Breast epithelium (tissue), 3 donors: ENCODE measurements at regions not wholly inside any gene's neighbourhood (a gene's known extent, or its start where the extent isn't known, plus 50 kb on each side); places are given as distances from the start of the nearest gene placed in this dataset.

Experiments used
- POLR2A ChIP-seq: fragments of 450-650 bp; IDR thresholded peaks from one replicate; pipeline ENCODE4 v1.6.1; 2016; ENCODE audit warnings: antibody characterized with exemption, mild to moderate bottlenecking, moderate library complexity
- POLR2AphosphoS5 ChIP-seq, 3 donors: sonication (generic); formaldehyde crosslinking; IDR thresholded peaks; one replicate each; pipeline ENCODE4 v1.6.1; 2017; ENCODE audit warnings: antibody characterized with exemption in 3 of 3
- TF ChIP-seq, protein P1 (sequence below), 3 donors: fragments of 450-650 bp; IDR thresholded peaks; one replicate each; pipeline ENCODE4 v1.5.1; 2016 to 2017; ENCODE audit warnings: antibody characterized with exemption in 3 of 3, mild to moderate bottlenecking in 3 of 3, moderate library complexity in 3 of 3

DNA sequence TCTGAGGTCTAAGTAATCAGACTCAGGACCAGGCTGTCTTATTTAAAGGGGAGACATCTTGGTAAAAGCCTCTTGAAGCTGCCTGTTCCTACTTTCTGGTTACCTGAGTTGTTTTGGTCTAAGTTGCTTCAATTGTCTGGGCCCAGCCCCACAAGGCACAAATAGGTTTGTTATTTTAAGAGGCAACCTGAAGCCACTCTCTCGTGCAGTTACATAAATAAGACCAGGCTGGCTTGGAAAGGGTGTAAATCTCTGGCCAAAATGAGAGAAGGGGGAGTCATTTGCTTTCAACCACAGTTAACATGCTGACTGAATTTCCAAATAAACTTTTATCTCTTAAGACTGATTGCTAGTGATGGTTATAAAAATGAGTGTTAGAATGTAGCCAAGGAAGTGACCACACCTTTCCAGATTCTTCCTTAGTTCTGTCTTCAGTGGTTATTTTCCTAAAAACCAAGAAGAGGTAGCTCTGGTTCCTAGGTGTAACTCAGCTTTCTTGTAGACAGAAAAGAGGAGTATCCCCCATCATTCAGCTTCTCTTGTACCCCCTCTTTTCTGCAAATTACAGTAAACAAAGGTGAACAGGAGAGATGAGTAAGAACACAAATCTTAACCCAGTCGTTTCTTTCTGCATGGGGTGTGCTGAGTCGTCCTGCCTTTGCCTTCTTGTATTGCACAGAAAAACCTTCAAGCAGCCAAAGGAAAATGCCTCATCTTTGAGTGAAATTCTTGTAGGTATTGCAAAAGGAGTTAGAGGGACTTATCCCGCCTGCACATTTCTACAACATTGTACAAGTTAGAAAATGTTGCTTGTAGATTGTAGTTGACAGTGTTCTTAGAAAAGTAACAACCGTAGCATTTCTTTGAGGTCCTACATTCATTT is 161.5 kb upstream of the NT5C1B start:
- TF ChIP-seq, protein P1, sequence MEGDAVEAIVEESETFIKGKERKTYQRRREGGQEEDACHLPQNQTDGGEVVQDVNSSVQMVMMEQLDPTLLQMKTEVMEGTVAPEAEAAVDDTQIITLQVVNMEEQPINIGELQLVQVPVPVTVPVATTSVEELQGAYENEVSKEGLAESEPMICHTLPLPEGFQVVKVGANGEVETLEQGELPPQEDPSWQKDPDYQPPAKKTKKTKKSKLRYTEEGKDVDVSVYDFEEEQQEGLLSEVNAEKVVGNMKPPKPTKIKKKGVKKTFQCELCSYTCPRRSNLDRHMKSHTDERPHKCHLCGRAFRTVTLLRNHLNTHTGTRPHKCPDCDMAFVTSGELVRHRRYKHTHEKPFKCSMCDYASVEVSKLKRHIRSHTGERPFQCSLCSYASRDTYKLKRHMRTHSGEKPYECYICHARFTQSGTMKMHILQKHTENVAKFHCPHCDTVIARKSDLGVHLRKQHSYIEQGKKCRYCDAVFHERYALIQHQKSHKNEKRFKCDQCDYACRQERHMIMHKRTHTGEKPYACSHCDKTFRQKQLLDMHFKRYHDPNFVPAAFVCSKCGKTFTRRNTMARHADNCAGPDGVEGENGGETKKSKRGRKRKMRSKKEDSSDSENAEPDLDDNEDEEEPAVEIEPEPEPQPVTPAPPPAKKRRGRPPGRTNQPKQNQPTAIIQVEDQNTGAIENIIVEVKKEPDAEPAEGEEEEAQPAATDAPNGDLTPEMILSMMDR (IDR thresholded peaks at IDR 0.05), result no peak
- TF ChIP-seq POLR2A (no peak), POLR2AphosphoS5 (IDR thresholded peaks at IDR 0.05) (no peak)
